ENCODE measurements at regions not wholly inside any gene's neighbourhood (a gene's known extent, or its start where the extent isn't known, plus 50 kb on each side); places are given as distances from the start of the nearest gene placed in this dataset.
A peak's percentile ranks its signal among the peaks of the same experiment; 100 is the strongest.

- peak; percentile 62 for TF ChIP-seq CTCF (IDR thresholded peaks at IDR 0.05)
- no peak for TF ChIP-seq EZH2 (IDR thresholded peaks at IDR 0.05)
Observed at GRCh38 chr9:27888661-27889295, 315.5 kb upstream of the C9orf72 start.

Data from neural progenitor cell (in vitro differentiated cells).